ENCODE measurements at regions not wholly inside any gene's neighbourhood (a gene's known extent, or its start where the extent isn't known, plus 50 kb on each side); places are given as distances from the start of the nearest gene placed in this dataset.
"Not testable (repeated sequence)": the region's sequence is repeated elsewhere in the genome, so short reads cannot be mapped to it uniquely, and the experiment has no call there.

- no peak for ATAC-seq
- intact Hi-C loops (cut with DNase I) = no loop called here
- no peak for DNase-seq (ENCODE audit: low spot score)
Measured at GRCh38 chr13:52931539-52932431, 83.3 kb upstream of the PCDH8 start.

- intact Hi-C loops (cut with DNase I) = no loop called here
- ATAC-seq (no peak), DNase-seq (ENCODE audit: low spot score) (no peak)
Measured at GRCh38 chr13:52931131-52931530, 82.7 kb upstream of the PCDH8 start.

- intact Hi-C loops (cut with DNase I) = no loop called here
- no peak for ATAC-seq
- no peak for DNase-seq (ENCODE audit: low spot score)
Measured at GRCh38 chr13:52929846-52930245, 81.4 kb upstream of the PCDH8 start.

- intact Hi-C loops (cut with DNase I) = no loop called here
Measured at GRCh38 chr13:52926971-52927370, 78.5 kb upstream of the PCDH8 start.

DNA sequence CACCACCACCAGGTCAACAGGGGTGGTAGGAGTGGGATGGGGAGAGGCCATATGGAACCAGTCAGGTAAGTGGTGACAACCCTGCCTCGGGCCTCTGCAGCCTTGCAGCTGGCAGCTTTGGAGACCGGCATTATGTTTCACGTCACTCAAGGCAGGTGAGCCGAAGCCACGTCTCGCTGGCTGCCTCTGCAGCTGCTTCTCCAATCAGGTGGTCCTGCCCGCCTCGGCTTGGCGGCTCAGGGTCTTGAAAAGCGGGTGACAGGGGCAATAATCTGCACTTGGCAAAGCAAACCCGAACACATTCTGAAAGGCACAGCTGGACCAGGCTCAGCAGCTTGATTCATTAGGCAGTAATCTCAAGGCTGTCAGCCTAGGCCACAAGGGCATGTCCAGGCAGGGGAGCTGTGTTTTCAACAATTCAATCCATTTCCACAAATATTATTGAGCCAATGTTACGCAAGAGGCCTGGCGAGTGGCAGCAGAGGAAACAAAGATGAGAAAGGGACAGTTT is 77.4 kb upstream of the PCDH8 start:
- intact Hi-C loops (cut with DNase I) = no loop called here
- ATAC-seq (no peak), DNase-seq (ENCODE audit: low spot score) (no peak)

More at GRCh38 chr13:52926971-52927370, 78.5 kb upstream of the PCDH8 start:
- ATAC-seq (no peak), DNase-seq (ENCODE audit: low spot score) (no peak)

GRCh38 chr13:52925251-52925650 is 76.8 kb upstream of the PCDH8 start:
- ATAC-seq (peak; percentile 38), DNase-seq (ENCODE audit: low spot score) (no peak)
- intact Hi-C loops (cut with DNase I) = no loop called here

DNA sequence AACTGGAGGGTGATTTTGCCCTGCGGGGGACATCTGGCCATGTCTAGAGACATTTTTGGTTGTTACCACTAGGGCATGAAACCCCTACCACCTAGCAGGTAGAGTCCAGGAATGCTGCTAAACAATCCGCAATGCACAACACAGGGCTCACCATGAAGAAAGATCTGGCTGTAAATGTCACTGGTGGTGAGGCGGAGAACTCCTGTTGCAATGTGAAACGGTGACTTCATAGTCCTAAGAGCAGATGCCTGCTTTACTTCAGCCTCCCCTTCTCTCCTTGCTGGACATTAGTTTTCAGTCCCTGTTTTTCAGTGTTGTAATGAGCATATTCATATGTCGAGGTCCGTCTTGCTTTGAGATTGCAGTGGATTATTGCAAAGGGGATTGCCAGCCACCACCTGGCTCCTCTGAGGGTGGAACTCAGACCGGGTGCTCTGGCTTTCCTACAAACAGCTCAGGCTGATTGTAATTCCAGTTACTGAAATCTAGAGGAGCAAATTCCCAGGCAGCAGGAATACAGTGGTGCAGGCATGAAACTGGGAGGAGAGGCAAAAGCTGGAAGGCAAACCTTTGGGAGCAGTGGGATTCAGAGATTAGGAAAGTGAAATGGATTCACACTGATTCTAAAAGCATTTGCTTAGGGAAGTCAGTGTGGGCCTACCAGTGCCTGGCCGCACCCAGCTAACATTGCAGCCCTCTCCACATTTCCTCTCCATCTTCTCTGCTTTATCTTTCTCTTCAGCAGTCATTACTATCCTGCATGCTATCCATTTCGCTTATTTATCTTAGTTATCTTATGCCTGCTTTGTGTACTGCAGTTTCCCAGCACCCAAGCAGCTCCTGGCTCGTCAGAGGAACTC is 76.1 kb upstream of the PCDH8 start:
- ATAC-seq (no peak), DNase-seq (ENCODE audit: low spot score) (no peak)
- intact Hi-C loops (cut with DNase I) = no loop called here

GRCh38 chr13:52922961-52923360 is 74.5 kb upstream of the PCDH8 start:
- intact Hi-C loops (cut with DNase I) = no loop called here
- ATAC-seq = no peak
- DNase-seq (ENCODE audit: low spot score) = no peak

- ATAC-seq = peak; percentile 73
- intact Hi-C loops (cut with DNase I) = no loop called here
- no peak for DNase-seq (ENCODE audit: low spot score)
Measured at GRCh38 chr13:52921194-52921593, 72.8 kb upstream of the PCDH8 start.

DNA sequence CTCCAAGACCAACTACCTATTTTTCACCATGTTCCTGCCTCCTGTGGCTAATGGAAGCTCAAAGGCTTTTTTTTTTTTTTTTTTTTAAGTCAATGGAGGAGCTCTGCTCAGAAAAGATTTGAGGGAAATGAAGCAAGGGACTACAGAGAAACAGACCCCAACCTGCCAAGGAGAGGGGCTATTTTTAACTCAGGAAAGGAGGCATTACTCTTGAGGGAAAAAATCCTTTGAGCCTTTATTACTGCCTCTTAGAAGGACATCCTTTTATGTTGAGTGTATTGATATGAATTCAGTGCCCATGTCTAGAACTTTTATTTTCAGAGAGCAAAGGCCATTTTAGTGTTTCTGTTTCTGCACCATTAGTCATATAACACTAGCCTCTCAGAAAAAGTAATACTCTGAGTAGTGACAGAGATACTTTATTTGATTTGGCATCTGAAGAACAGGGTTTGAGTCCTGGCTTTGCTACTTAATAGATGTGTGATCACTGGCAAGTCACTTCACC is 68.1 kb upstream of the PCDH8 start:
- no peak for ATAC-seq
- intact Hi-C loops (cut with DNase I) = no loop called here
- no peak for DNase-seq (ENCODE audit: low spot score)

DNA sequence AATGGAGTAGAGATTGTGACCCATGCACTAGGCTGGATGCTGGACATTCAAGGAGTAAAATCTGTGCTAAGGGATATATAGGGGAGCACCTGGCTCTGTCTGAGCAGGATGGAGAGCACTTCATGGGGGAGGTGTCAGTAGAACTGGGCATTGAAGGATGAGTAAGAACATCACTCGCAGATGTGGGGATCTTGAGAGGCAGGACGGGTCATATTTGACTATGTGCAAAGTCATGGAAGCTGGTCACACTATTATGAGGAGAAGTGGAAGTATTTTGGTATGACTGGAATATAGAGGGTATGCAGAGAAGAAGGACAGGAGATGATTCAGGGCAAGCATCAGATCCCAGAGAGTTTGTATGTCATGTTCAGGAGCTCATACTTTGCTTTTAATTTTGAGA is 62.9 kb upstream of the PCDH8 start:
- ATAC-seq (no peak), DNase-seq (ENCODE audit: low spot score) (no peak)
- intact Hi-C loops (cut with DNase I) = no loop called here

GRCh38 chr13:52910318-52910717 is 61.9 kb upstream of the PCDH8 start:
- peak; percentile 32 for ATAC-seq
- DNase-seq (ENCODE audit: low spot score); intact Hi-C loops (cut with DNase I): not testable (repeated sequence)

DNA sequence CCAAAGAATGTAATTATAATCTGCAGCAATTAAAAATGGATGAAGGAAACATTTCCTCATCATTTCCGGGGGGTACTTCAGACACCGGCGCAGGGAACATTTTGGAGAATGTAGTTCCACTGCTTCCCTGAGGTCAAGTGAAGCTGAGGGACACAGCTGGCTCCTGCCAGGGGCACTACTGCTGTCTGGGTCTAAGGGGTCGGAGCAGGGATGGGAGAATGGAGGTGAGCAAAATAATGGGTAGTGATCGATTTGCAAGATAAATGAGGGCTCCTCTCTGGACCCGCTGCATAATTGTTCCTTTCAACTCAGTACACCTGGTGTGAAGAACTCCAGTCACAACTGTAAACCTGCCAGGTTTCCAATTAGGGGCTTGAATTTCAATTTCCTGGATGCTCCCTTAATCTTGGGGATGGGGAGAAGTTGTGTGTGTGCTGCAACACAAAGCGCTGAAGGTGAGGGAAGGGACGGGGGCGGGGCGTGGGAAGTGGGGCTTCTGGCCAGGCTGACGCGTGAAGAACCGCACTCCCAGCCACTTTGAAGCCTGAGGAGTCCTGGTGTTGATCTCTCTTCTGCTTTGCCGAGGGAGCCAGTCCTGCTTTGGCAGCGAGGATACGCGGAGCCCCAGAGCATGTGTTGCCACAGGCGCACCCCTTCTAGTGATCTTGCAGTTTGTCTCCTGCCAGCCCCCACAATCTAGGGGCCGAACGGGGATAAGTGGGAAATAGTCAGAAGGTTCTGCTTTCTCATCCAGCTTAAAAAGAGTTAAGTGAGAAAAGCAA is 57.9 kb upstream of the PCDH8 start:
- ATAC-seq = no peak
- intact Hi-C loops (cut with DNase I) = no loop called here
- DNase-seq (ENCODE audit: low spot score) = no peak

- intact Hi-C loops (cut with DNase I) = no loop called here
- DNase-seq (ENCODE audit: low spot score) (no peak), ATAC-seq (no peak)
Measured at GRCh38 chr13:52905701-52906100, 57.3 kb upstream of the PCDH8 start.

DNA sequence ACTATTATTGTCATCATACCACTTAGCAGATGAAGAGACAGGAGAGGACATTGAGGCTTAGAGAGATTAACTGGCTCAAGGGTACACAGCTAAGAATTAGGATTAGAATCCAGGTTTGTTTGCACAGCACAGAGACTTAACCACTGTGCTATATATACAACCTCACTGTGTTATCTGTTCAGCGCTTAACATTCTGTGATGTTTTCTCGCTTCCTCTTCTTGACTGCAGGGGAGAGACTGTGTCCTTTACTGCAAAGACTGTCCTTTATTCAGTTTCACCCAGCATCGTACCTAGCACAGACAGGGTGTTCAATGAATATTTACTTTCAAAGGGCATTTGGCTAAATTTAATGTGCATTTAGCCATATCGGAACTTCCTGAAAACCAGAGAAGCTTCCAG is 54.9 kb upstream of the PCDH8 start:
- no peak for ATAC-seq

DNA sequence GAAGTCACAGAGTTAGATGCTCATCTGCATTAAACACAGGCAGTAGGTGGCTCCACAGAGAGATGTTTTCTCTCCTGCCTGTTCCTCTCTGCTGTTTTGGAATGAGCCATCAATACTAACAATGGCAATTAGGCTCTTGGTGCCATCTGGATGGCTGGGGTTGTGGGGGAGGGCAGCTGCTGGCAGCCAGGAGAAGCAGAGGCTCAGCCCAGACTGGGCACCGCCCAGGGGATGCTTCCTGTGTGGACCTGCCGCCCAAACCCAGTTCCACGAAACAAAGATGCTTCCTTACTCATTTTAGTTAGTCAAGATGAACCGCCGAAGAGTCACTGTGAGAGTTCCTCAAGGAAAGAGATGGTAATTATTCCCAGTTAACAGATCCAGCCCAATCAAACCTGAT is 50.8 kb upstream of the PCDH8 start:
- DNase-seq (ENCODE audit: low spot score) (no peak), ATAC-seq (no peak)
- intact Hi-C loops (cut with DNase I) = no loop called here

More for the DNA sequence above, 54.9 kb upstream of the PCDH8 start:
- DNase-seq (ENCODE audit: low spot score) = no peak
- intact Hi-C loops (cut with DNase I) = no loop called here
